Mesenchymal stem cell (in vitro differentiated cells and primary cell): ENCODE measurements at regions not wholly inside any gene's neighbourhood (a gene's known extent, or its start where the extent isn't known, plus 50 kb on each side); places are given as distances from the start of the nearest gene placed in this dataset.

Experiments used
- DNase-seq: peaks from one replicate; pipeline ENCODE4 v3.0.0-alpha.2; 2013
- H2AFZ ChIP-seq: one replicate; pipeline ENCODE4 v1.6.1; 2013; ENCODE audit warnings: low read depth, mild to moderate bottlenecking, control low read depth, inconsistent platforms, low read length, moderate library complexity
- H2AK5ac ChIP-seq: 2 replicates; pipeline ENCODE4 v1.6.1; 2013; ENCODE audit warnings: low read length, moderate library complexity, mild to moderate bottlenecking, inconsistent platforms; ENCODE audit not compliant: severe bottlenecking
- H2BK120ac ChIP-seq: one replicate; pipeline ENCODE4 v1.6.1; 2013; ENCODE audit warnings: low read depth, mild to moderate bottlenecking, inconsistent platforms, low read length, moderate library complexity
- H2BK12ac ChIP-seq, 2 experiments: one replicate each; pipeline ENCODE4 v1.6.1; 2013; ENCODE audit warnings: inconsistent platforms in 2 of 2, low read length in 2 of 2, mild to moderate bottlenecking in 2 of 2, moderate library complexity in 2 of 2, control low read depth in 1 of 2
- H2BK15ac ChIP-seq: one replicate; pipeline ENCODE4 v1.6.1; 2013; ENCODE audit warnings: mild to moderate bottlenecking, low read depth, inconsistent platforms; ENCODE audit not compliant: poor library complexity, severe bottlenecking
- H2BK5ac ChIP-seq: 2 replicates; pipeline ENCODE4 v1.6.1; 2013; ENCODE audit warnings: low read depth, mild to moderate bottlenecking, low read length, control low read depth, inconsistent platforms; ENCODE audit not compliant: poor library complexity, severe bottlenecking
- H3K14ac ChIP-seq, 2 experiments: one replicate each; pipeline ENCODE4 v1.6.1; 2013; ENCODE audit warnings: inconsistent platforms in 2 of 2, low read length in 2 of 2, control low read depth in 1 of 2, mild to moderate bottlenecking in 1 of 2, moderate library complexity in 1 of 2
- H3K18ac ChIP-seq, 2 experiments: one replicate each; pipeline ENCODE4 v1.6.1; 2013; ENCODE audit warnings: inconsistent platforms in 2 of 2, low read length in 2 of 2, control low read depth in 1 of 2, low read depth in 1 of 2, mild to moderate bottlenecking in 1 of 2
- H3K23ac ChIP-seq, 2 experiments: one replicate each; pipeline ENCODE4 v1.6.1; 2013; ENCODE audit warnings: inconsistent platforms in 2 of 2, low read length in 2 of 2, mild to moderate bottlenecking in 2 of 2, moderate library complexity in 2 of 2, control low read depth in 1 of 2
- H3K27ac ChIP-seq: 2 replicates; pipeline ENCODE4 v1.5.1; 2013; ENCODE audit warnings: mild to moderate bottlenecking, moderate library complexity, low read length, control low read depth, inconsistent platforms; ENCODE audit not compliant: poor library complexity, severe bottlenecking
- H3K27me3 ChIP-seq, 2 experiments: 2 replicates each; pipeline versions ENCODE4 v1.6.1 to v1.7.0; 2013; ENCODE audit warnings: low read length in 2 of 2, mild to moderate bottlenecking in 2 of 2, moderate library complexity in 2 of 2, control low read depth in 1 of 2, inconsistent platforms in 1 of 2; ENCODE audit not compliant: control insufficient read depth in 1 of 2, insufficient read depth in 1 of 2
- H3K36me3 ChIP-seq, 2 experiments: 2 replicates each; pipeline versions ENCODE4 v1.6.1 to v1.7.0; 2013; ENCODE audit warnings: low read length in 2 of 2, control low read depth in 1 of 2, inconsistent platforms in 1 of 2, low read depth in 1 of 2, mild to moderate bottlenecking in 1 of 2; ENCODE audit not compliant: insufficient read depth in 2 of 2, control insufficient read depth in 1 of 2
- H3K4ac ChIP-seq, 2 experiments: one replicate each; pipeline ENCODE4 v1.6.1; 2013; ENCODE audit warnings: inconsistent platforms in 2 of 2, low read length in 2 of 2, mild to moderate bottlenecking in 2 of 2, moderate library complexity in 2 of 2, control low read depth in 1 of 2, low read depth in 1 of 2
- H3K4me1 ChIP-seq: 2 replicates; pipeline ENCODE4 v1.6.1; 2013; ENCODE audit warnings: low read depth, low read length, control low read depth; ENCODE audit not compliant: control insufficient read depth, insufficient read depth
- H3K4me2 ChIP-seq: 2 replicates; pipeline ENCODE4 v1.6.1; 2013; ENCODE audit warnings: low read length, mild to moderate bottlenecking, inconsistent platforms; ENCODE audit not compliant: poor library complexity, severe bottlenecking
- H3K4me3 ChIP-seq, 2 experiments: 2 replicates each; pipeline versions ENCODE4 v1.5.1 to v1.7.0; 2013; ENCODE audit warnings: low read length in 2 of 2, mild to moderate bottlenecking in 2 of 2, control low read depth in 1 of 2, low read depth in 1 of 2; ENCODE audit not compliant: insufficient read depth in 1 of 2
- H3K79me1 ChIP-seq: replicated peaks from 2 replicates; pipeline ENCODE4 v1.6.1; 2013; ENCODE audit warnings: mild to moderate bottlenecking, control low read depth, low read length, inconsistent platforms; ENCODE audit not compliant: poor library complexity, severe bottlenecking
- H3K9ac ChIP-seq: 2 replicates; pipeline ENCODE4 v1.7.0; 2013; ENCODE audit warnings: mild to moderate bottlenecking, low read length, moderate library complexity
- H3K9me3 ChIP-seq: 2 replicates; pipeline ENCODE4 v1.7.0; 2013; ENCODE audit warnings: mild to moderate bottlenecking, low read length; ENCODE audit not compliant: control insufficient read depth
- H4K8ac ChIP-seq: one replicate; pipeline ENCODE4 v1.6.1; 2013; ENCODE audit warnings: inconsistent platforms, mild to moderate bottlenecking, low read length, moderate library complexity
- H4K91ac ChIP-seq: one replicate; pipeline ENCODE4 v1.6.1; 2013; ENCODE audit warnings: mild to moderate bottlenecking, low read length, inconsistent platforms
- WGBS: methylation state at CpG from one replicate; pipeline ENCODE4 v1.1.7; 2013; ENCODE audit warnings: mixed read lengths; 5-methylcytosine and 5-hydroxymethylcytosine counted together

GRCh38 chr13:74696148-74696922 lies 562.1 kb upstream of the KLF12 start:
- no peak overlapping the region for H4K8ac ChIP-seq
- no peak overlapping the region for H3K18ac ChIP-seq
- H3K27ac ChIP-seq: no peak overlapping the region
- H4K91ac ChIP-seq: no peak overlapping the region
- no peak overlapping the region for H2BK120ac ChIP-seq
- no peaks in the 10 kb centered on the region for H3K36me3 ChIP-seq
- H2AK5ac ChIP-seq: no peak overlapping the region
- no peak overlapping the region for H3K23ac ChIP-seq
- no peak overlapping the region for H2BK15ac ChIP-seq
- no peaks in the 10 kb centered on the region for H3K27me3 ChIP-seq
- DNase-seq: no peak
- H3K4me1 ChIP-seq: no peaks in the 10 kb centered on the region
- no peak overlapping the region for H3K4me2 ChIP-seq
- H2BK5ac ChIP-seq: no peak overlapping the region
- no peak overlapping the region for H3K14ac ChIP-seq
- no peak overlapping the region for H3K9ac ChIP-seq
- no peak overlapping the region for H3K4ac ChIP-seq
- no peaks in the 10 kb centered on the region for H3K79me1 ChIP-seq
- no peak overlapping the region for H3K4me3 ChIP-seq
- no peaks in the 10 kb centered on the region for H3K9me3 ChIP-seq
- H2BK12ac ChIP-seq: no peak overlapping the region
- WGBS: 67% methylated on average over 5 of the region's 8 CpGs
- no peak overlapping the region for H2AFZ ChIP-seq

GRCh38 chr13:74695021-74695800 lies 561.0 kb upstream of the KLF12 start:
- Histone ChIP-seq H3K18ac (no peak overlapping the region), H3K36me3 (no peaks in the 10 kb centered on the region), H3K14ac (no peak overlapping the region), H4K8ac (no peak overlapping the region), H2BK12ac (no peak overlapping the region), H3K4me1 (no peaks in the 10 kb centered on the region), H2BK15ac (no peak overlapping the region), H3K4me3 (no peak overlapping the region), H3K23ac (no peak overlapping the region), H3K4ac (no peak overlapping the region), H3K9ac (peak overlapping the region; percentile 7), H2AK5ac (no peak overlapping the region), H3K27ac (no peak overlapping the region), H3K27me3 (no peaks in the 10 kb centered on the region), H4K91ac (no peak overlapping the region), H3K4me2 (no peak overlapping the region), H2AFZ (no peak overlapping the region), H3K9me3 (no peaks in the 10 kb centered on the region), H3K79me1 (no peaks in the 10 kb centered on the region), H2BK5ac (no peak overlapping the region), H2BK120ac (no peak overlapping the region)
- WGBS: 43% methylated on average over 10 of the region's 11 CpGs
- no peak for DNase-seq

GRCh38 chr13:74687442-74688182 lies 553.4 kb upstream of the KLF12 start:
- Histone ChIP-seq H2BK15ac (no peak overlapping the region), H2BK120ac (no peak overlapping the region), H3K4me1 (no peaks in the 10 kb centered on the region), H2BK5ac (no peak overlapping the region), H2AK5ac (no peak overlapping the region), H4K8ac (no peak overlapping the region), H4K91ac (no peak overlapping the region), H3K18ac (no peak overlapping the region), H3K4me2 (no peak overlapping the region), H2AFZ (no peak overlapping the region), H3K4ac (no peak overlapping the region), H3K27ac (no peak overlapping the region), H3K27me3 (no peaks in the 10 kb centered on the region), H3K79me1 (no peaks in the 10 kb centered on the region), H3K23ac (no peak overlapping the region), H3K4me3 (no peak overlapping the region), H2BK12ac (no peak overlapping the region), H3K36me3 (no peaks in the 10 kb centered on the region), H3K14ac (no peak overlapping the region), H3K9me3 (peaks cover 6% of the 10 kb centered on the region), H3K9ac (no peak overlapping the region)
- WGBS: 41% methylated on average over 7 of the region's 7 CpGs
- no peak for DNase-seq

GRCh38 chr13:74683411-74683810 lies 549.2 kb upstream of the KLF12 start:
- no peak overlapping the region for H2AFZ ChIP-seq

More at GRCh38 chr13:74683411-74683810, 549.2 kb upstream of the KLF12 start:
- Histone ChIP-seq H3K4ac (no peak overlapping the region), H3K14ac (no peak overlapping the region), H3K18ac (no peak overlapping the region), H2BK15ac (no peak overlapping the region), H3K4me1 (no peaks in the 10 kb centered on the region), H3K4me2 (no peak overlapping the region), H3K4me3 (no peak overlapping the region), H3K27ac (no peak overlapping the region), H2BK12ac (no peak overlapping the region), H2AK5ac (no peak overlapping the region), H4K91ac (no peak overlapping the region), H4K8ac (no peak overlapping the region), H2BK120ac (no peak overlapping the region), H3K27me3 (no peaks in the 10 kb centered on the region), H3K9ac (no peak overlapping the region), H3K23ac (no peak overlapping the region), H3K9me3 (peaks cover 6% of the 10 kb centered on the region), H2BK5ac (no peak overlapping the region), H3K36me3 (no peaks in the 10 kb centered on the region), H3K79me1 (no peaks in the 10 kb centered on the region)
- DNase-seq: no peak
- WGBS: 100% methylated on average over 1 of the region's 1 CpG
